HG03457 (cell line): ENCODE measurements at regions not wholly inside any gene's neighbourhood (a gene's known extent, or its start where the extent isn't known, plus 50 kb on each side); places are given as distances from the start of the nearest gene placed in this dataset.

ENCODE experiments used
- ATAC-seq: cut with Tn5 transposase; IDR thresholded peaks from one replicate; pipeline ENCODE4 v1.9.1; 2021; ENCODE audit warnings: moderate number of reproducible peaks; ENCODE audit not compliant: unreplicated experiment

DNA sequence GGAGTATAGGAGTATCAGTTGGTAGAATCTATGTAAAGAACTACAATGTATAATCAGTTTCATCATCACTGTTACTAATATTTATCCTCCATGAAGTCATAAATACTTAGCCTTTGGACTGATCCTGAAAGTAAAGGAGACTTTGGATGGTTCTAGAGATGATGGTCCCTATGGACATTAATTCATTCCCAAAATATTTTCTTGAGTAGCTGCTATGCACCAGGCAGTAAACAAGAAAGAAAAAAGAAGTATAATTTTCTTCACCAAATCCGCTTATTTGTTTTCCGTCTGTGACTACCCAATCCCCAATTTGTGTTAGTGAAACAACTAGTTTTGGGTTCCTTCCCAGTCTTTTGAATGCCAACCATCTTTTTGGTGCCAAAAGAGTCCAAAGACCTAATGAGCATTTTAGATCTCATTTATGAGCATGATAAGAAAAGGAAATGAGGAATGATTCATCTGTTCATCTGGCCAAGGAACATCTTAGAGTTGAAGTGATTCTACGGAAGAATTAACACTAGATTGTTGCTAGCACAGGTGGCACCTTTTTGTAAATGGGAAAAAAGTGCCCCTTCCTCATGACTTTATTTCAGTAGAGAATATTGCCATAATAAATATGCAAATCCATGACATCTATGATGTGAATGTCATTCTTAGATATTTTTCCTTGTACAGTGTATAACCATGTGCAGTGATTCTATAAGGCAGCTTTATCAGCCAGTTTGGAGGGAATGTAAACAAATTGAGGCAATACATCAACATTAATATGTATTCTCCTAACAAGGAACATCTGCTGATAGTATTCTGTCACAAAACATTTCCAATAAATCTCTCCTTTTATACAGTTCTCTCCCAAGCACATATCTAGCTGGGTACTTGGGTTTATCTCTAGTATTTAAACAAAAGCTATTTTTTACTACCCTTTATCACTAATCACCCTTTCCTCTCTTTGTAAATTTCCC, 85.1 kb upstream of the CCDC91 start:
- no peak for ATAC-seq

DNA sequence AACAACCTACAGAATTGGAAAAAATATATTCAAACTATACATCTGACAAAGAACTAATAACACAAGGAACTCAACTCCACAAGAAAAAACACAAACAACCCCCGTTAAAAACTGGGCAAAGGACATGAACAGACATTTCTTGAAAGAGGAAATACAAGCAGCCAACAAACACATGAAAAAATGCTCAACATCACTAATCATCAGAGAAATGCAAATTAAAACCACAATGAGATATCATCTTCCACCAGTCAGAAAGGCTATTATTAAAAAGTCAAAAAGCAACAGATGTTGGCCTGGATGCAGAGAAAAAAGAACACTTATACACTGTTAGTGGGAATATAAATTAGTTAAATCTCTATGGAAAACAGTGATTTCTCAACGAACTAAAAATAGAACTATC, 82.6 kb upstream of the CCDC91 start:
- ATAC-seq, result no peak

DNA sequence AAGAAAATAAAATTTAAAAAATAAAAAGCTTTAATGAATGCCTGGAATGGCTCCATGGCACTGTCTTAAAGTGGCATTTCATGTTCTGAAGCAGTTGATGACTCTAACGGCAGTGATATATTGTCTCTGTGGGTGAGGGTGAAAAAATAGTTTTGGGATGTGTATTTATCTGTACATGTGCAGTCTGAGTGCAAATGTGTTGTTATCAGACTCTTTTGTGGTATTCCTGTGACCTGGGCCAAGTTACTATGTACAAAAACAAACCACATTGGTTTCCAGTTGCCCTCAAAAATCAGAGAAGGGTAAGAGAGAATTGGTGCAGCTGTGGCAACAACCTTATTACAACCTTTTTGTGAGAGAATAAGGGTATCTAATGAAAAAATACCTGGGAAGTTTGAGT, 81.7 kb upstream of the CCDC91 start:
- ATAC-seq, result no peak

DNA sequence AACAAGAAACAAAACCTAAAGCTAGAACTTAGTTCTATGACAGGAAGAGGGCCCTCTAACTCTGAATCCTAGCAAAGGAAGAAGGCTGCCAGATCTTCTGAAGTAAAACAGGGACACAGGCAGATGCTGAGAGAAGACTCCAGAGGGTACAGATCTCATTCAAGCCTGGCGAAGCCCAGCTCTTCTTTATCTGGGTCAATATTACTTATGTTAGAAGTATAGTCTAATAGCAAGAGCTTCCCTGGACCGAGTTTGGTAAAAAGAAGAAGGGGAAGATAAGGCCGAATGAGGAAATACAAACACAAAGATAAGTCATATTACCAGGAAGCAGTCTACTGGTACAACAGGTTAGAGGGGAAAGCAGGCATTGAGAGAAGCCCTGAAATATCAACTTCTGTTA, 79.9 kb upstream of the CCDC91 start:
- no peak for ATAC-seq

DNA sequence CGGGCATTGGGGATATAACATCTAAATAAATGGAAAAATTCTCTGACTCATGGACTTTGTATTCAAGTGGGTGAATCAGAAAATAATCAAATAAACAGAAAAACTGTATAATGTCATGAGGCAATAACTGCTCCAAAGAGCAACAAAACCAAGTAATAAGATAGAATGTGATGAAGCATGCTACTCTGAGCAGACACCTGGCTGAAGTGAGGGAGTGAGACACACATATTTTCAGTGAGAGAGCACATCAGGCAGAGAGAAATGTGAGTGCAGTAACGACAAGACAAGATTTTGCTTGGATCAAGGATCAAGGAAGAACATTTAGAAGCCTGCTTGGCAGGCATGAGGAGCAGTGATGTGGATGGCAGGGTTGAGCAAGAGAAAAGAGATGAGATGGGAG, 75.8 kb upstream of the CCDC91 start:
- ATAC-seq, result no peak

DNA sequence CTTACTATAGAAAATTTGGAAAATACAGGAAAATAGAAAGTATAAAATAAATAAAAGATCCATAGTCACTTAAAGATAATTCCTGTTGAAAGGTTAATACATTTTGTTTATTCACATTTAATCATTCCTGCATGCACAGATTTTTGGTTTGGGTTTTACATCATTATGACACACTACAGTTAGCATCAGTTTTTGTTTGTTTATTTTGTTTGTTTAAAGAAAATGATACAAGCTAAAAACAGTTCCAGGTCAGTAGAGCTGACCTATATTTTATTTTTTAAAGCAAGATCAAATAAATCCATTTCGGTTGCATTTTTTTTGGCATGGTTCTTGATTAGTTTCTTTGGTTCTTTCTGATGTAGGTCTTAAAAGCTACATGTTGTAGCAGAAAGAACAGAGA, 68.8 kb upstream of the CCDC91 start:
- no peak for ATAC-seq

DNA sequence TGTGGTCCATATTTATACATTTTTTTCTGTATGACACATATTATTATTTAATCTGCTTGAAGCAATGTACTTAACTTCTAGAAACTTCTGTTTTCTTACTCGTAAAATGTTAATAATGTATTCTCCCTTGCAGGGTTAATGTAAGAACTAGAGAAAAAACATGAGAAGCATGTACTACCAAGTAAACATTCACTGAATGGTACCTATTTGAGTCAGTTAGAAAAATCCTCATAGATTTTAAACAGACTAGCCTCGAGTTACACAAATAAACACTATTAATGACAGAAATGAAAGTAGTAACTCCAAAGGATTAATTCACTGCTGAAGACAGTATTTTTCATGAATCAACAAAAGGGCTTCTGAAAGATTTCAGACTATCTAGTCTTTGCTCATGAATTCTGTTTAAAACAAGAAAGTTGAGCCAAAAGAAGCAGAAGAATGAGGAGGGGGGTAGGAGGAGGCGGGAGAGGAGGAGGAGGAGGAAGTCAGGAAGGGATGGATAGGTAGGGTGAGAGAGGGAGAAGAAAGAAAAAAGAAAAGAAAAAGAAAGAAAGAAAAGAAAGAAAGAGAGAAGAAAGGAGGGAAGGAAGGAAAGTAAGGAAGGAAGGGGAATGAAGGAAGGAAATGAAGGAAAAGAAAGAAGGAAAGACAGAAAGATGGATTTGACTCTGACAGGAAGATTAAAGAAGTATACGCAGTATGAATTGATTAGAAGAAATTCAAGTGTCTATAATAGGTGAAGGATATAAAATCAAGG, 68.2 kb upstream of the CCDC91 start:
- no peak for ATAC-seq

DNA sequence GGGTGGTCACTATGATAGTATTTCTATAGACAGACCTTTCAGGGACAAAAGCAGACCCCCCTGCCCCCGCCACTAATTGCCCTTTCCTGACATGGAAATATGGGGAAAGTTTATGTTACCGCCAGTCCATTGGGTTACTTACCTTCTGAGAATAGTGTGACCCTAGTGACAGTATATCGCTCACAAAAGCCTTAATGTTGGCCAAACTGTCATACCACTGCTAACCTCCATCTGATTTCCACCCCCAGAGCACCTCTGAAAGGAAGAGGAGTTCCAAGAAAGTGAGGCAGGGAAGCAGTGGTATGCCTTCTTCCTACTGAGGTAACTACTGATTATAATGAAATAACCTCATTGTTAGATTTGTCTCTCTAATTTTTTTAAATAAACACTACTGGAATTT, 67.5 kb upstream of the CCDC91 start:
- ATAC-seq, result no peak

DNA sequence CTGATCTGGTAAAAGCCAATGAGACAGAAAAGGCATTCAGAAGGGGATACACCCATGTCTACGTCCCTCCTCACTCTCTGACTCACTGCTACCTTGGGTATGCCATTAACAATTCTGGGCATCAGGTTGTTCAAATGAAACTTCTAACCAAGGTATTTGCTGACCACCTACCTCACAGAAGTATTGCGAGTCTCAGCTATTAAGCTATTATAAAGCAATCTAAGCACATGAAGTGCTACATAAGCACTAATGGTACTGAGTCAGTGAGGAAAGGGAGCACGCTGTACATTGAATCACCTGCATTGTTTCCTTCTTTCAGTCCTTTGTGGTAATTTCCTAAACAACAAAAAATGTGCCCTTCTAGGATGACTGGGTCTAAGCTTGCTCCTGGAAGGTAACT, 62.8 kb upstream of the CCDC91 start:
- ATAC-seq, result no peak

DNA sequence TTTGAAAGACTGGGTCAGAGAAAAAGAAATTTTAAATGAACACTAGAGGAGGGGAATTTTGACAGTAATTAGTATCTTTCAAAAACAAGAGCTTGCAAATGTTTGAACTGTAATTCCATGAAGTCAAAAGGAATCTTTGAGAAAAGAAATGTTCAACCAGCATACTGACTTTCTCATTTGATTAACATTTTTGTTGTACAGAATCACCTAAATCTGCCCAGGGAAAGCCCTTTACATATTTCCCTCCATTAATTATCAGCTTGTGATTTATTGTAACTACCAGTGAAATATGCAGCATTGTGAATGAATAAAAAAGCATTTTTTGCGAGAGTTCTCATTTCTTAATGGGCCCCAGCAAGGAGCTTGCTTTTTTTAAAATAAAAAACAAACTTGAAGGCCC, 61.2 kb upstream of the CCDC91 start:
- ATAC-seq, result no peak

DNA sequence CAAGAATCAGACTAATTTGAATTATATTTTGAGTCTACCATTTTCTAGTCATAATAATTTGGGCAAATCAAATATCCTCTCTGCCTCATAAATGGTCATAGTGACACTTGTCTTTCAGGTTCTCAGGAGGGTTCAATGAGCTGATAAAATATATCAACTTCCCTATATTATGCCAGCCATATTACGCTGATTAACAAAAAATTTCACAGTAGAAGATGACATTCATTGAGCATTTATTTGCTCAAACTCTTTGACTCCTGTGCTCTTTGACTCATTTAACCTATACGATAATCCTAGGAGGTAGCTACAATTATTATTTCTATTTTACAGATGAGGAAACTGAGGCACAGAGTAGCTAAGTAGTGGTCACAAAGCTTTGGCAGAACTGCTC, 60.0 kb upstream of the CCDC91 start:
- ATAC-seq, result no peak

DNA sequence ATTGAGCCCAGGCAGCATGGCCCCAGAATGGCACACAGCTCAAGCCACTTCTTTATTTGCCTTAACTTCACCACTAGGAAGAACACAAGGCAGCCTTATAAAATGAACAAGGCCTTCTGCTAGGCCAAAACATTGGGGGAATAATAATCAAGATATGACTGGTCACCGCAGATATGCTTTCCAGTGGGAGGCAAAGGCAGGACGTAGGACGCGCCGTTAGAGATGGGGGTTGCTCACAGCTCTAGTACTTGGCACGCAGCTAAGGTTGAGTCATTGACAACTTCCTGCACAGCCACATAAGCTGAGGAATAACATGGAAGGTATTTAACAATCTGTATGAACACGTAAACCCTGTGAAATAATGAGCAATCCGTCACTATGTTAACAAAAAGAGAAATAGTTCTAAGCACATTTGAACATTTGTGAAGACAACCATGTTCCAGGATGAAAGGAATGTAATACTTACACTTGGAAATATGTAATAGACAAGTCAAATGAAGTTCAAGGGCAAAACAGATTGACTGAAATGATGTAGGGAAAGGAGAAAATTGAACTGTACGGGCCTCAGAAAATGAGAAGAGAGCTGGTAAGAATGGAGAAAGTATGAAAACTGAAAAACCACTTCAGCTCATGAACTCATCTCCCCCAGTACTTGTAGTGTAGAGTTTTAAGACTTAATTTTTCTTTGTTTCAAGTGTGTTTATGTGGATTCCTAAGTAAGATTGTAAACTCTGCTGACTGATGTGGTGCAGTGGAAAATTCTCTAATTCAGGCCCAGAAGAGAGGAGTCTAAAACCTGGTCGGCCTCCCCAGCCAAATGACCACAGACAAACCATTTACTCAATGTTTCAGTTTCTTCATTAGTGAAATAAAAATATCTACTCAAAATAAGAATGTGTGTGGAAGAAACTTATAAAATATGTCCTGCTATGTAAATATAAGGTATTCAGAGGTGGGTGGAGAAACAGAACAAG, 59.3 kb upstream of the CCDC91 start:
- ATAC-seq, result no peak

DNA sequence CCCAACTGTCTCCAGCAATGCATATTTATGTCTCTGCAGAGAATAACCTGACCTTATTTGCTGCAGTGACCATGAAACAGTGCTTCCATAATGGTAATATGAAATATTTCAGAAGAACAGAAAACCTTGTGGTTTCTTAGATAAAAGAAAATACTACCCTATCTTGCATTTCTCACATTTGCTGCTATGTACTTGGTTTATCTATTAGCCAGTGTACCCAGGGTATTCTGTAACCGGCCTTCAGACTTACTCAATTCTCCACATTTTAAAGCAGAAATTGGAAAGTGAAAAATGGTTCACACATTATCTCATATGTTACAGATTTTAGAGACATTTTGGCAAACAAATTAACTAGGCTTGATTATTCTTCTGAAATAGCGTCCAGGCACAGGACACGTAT, 57.9 kb upstream of the CCDC91 start:
- no peak for ATAC-seq

DNA sequence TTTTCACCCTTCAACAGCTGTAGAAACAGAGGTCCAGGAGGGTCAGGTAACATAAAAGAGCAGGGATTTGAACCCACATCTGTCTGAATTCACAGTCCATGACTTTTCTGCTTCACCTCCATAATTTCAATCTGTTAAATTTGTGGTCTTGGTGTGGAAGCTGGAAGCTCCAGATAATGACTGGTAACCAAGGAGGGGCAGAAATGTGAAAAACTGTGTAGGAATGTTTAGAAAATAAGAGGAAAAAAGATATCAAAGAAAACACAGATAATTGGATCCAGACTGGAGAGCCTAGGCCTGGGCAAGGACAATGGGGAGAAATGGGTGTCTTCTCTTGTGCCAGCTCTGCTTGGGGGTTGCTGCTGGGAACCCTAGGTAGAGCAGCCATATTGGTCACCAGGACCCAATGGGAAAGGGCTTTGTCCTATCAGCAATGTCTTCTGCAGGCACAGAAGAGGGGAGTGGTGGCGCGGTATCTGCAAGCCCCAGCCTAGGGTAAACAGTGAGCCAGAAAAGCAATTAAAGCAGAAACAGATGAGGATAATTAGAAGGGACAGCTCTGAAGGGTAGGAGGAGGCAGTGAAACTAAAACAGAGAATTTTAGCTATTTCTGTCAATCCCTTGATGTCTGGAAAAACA, 54.3 kb upstream of the CCDC91 start:
- no peak for ATAC-seq

DNA sequence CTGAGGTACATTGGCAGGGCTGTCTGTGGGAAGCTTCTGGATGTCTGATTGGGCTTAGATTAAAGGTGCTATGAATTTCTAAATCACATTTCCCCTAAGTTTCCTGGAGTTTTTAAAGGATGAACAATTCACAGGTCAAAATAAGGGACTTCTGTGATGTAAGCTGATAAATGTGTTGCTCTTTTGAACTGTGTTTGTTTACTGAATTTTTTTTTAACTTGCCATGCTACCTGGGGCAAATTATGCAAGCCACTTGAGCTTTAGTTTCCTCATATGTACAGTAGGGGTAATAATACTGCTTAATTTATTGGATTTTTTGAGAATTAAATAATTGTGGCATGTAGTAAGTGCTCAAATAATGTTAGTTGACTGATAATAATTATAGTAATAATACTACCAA, 52.8 kb upstream of the CCDC91 start:
- ATAC-seq, result no peak

DNA sequence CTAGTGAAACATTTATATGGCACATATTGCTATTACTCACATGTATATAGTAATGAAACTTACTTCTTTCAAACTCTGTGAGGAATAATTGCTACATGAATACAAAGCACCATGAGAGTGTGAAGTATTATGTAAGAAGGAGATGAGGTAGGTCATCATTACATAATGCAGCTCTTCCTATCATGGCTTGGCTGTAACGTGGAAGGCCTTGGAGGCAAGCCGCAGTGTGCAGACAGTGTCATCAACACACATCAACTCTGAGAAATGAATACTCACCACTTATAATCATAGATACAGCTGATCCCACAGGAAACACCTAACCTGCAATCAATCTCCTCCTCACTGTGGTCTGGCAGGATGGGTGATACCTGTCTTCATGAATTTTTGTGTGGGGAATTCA, 49.9 kb upstream of the CCDC91 start:
- no peak for ATAC-seq
